DND-41 (cell line): ENCODE measurements at regions not wholly inside any gene's neighbourhood (a gene's known extent, or its start where the extent isn't known, plus 50 kb on each side); places are given as distances from the start of the nearest gene placed in this dataset.

Experiments used
- ATAC-seq: fragments of 200-7000 bp; cut with Tn5 transposase; 3 replicates; pipeline ENCODE4 v1.9.1; 2021; ENCODE audit warnings: low read depth; ENCODE audit not compliant: insufficient read depth
- DNase-seq: peaks from one replicate; pipeline ENCODE4 v3.0.0-alpha.2; 2020
- H2AFZ ChIP-seq: 2 replicates; pipeline ENCODE4 v1.6.0; 2012; ENCODE audit warnings: low read depth, low read length
- H3K27ac ChIP-seq: 2 replicates; pipeline ENCODE4 v1.5.1; 2012; ENCODE audit warnings: low read length, inconsistent platforms
- H3K27me3 ChIP-seq: fragments of 200-600 bp; sonication (generic); 2 replicates; pipeline ENCODE4 v1.6.0; 2012; ENCODE audit warnings: low read length, mild to moderate bottlenecking, inconsistent platforms; ENCODE audit not compliant: insufficient read depth, poor library complexity
- H3K36me3 ChIP-seq: 2 replicates; pipeline ENCODE4 v1.5.1; 2012; ENCODE audit warnings: low read length, inconsistent platforms; ENCODE audit not compliant: insufficient read depth
- H3K4me1 ChIP-seq: 2 replicates; pipeline ENCODE4 v1.5.1; 2012; ENCODE audit warnings: mild to moderate bottlenecking, low read length; ENCODE audit not compliant: insufficient read depth
- H3K4me2 ChIP-seq: 2 replicates; pipeline ENCODE4 v1.6.0; 2012; ENCODE audit warnings: mild to moderate bottlenecking, moderate library complexity, low read length, inconsistent platforms; ENCODE audit not compliant: insufficient read depth
- H3K4me3 ChIP-seq, 2 experiments: fragments of 200-600 bp in 1 of 2; shearing (Covaris generic) in 1 of 2; 2 replicates each; pipeline ENCODE4 v1.5.1; 2012 to 2016; ENCODE audit warnings: inconsistent platforms in 2 of 2, low read length in 2 of 2, mild to moderate bottlenecking in 2 of 2, low read depth in 1 of 2, moderate library complexity in 1 of 2
- H3K79me2 ChIP-seq: 2 replicates; pipeline ENCODE4 v1.6.0; 2012; ENCODE audit warnings: low read length, inconsistent platforms; ENCODE audit not compliant: insufficient read depth
- H3K9ac ChIP-seq: 2 replicates; pipeline ENCODE4 v1.6.0; 2012; ENCODE audit warnings: low read depth, mild to moderate bottlenecking, inconsistent platforms, low read length, moderate library complexity
- H3K9me3 ChIP-seq: 2 replicates; pipeline ENCODE4 v1.5.1; 2012; ENCODE audit warnings: low read length, moderate library complexity, mild to moderate bottlenecking, inconsistent platforms; ENCODE audit not compliant: insufficient read depth, severe bottlenecking
- H4K20me1 ChIP-seq: 2 replicates; pipeline ENCODE4 v1.6.0; 2012; ENCODE audit warnings: low read length; ENCODE audit not compliant: insufficient read depth
- EZH2 ChIP-seq: IDR thresholded peaks from 3 replicates; pipeline ENCODE4 v1.6.1; 2012; ENCODE audit warnings: borderline replicate concordance, low read depth, mild to moderate bottlenecking, moderate library complexity, low read length, inconsistent platforms; ENCODE audit not compliant: severe bottlenecking
- TF ChIP-seq, protein P1 (sequence below): IDR thresholded peaks from 2 replicates; pipeline ENCODE4 v1.5.1; 2012; ENCODE audit warnings: borderline replicate concordance, low read length, moderate library complexity, mild to moderate bottlenecking; ENCODE audit not compliant: poor library complexity, severe bottlenecking; ENCODE audit errors: extremely low read depth

DNA sequence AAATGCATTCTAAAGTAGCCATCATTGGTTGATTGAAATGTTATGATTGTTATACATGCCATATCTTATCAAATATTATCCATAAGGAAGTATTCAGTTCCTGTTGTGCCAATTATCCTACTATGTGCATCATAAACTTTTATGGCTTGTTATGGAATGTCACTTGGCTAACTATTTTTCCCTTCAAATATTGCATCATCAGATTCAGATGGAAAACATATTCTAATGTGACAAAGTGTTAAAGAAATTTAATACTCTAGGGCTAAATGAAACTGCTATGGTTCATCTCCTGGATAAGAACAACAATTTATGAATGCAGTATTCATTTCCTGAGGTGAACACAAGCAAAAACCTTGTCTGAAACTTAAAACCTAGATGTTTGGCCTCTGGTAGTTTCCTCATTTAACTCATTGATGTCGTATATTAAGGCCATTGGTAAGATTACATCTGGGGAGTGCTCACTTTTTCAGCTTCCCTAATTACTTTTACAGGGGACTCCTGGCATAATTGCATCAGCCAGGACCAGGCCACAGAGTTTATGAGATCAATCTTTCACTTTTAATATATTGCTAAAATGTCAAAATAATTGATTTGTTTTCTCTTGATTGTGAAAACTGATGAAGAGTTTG is 134.9 kb upstream of the CEP162 start:
- no peak for DNase-seq
- no peaks in the 10 kb centered on the region for H3K79me2 ChIP-seq
- TF ChIP-seq EZH2 = no peak
- TF ChIP-seq, protein P1, sequence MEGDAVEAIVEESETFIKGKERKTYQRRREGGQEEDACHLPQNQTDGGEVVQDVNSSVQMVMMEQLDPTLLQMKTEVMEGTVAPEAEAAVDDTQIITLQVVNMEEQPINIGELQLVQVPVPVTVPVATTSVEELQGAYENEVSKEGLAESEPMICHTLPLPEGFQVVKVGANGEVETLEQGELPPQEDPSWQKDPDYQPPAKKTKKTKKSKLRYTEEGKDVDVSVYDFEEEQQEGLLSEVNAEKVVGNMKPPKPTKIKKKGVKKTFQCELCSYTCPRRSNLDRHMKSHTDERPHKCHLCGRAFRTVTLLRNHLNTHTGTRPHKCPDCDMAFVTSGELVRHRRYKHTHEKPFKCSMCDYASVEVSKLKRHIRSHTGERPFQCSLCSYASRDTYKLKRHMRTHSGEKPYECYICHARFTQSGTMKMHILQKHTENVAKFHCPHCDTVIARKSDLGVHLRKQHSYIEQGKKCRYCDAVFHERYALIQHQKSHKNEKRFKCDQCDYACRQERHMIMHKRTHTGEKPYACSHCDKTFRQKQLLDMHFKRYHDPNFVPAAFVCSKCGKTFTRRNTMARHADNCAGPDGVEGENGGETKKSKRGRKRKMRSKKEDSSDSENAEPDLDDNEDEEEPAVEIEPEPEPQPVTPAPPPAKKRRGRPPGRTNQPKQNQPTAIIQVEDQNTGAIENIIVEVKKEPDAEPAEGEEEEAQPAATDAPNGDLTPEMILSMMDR = no peak

DNA sequence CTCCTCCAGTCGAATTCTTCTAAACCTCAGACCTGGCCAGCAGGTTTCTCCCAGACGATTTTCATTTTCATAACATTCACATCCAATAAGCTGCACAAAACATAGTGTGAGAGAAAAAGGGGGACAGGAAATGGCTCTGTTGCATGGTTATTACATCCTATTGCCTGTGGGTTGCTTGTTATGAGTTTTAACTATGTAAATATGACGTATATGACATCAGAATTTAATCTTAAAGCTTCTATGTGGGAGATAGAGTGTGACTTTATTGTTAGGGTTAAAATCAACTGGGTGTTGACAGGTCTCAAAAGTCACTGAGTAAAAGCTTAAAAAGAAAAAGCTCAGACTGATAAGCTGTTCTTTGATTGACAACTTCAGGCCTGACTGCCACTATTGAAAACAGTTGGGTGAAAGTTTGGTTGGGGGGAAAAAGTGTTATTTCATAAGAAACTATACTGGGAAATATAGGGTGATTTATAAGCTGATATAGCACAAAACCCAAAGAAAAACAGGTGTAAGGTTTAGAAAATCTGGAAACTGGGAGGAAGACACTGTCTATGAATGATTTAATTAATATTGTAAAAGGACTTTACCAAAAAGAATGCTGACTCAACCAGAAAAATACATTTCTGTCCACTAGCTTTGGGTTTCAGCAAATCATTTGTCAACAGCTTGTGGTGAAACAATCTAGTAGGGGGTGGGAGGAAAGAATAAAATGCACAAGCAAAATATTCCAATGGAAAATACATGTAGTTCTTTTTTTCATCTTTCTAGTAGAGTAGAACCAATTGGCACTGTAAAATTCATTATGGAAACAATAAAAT is 134.1 kb upstream of the CEP162 start:
- Histone ChIP-seq H3K9ac (no peak overlapping the region), H3K79me2 (no peaks in the 10 kb centered on the region), H3K36me3 (no peaks in the 10 kb centered on the region), H3K4me2 (no peak overlapping the region), H4K20me1 (no peaks in the 10 kb centered on the region), H3K27ac (no peak overlapping the region), H2AFZ (no peak overlapping the region), H3K4me1 (no peaks in the 10 kb centered on the region), H3K4me3 (no peak overlapping the region), H3K27me3 (no peaks in the 10 kb centered on the region), H3K9me3 (no peaks in the 10 kb centered on the region)
- ATAC-seq = no peak
- no peak for DNase-seq
- no peak for TF ChIP-seq EZH2
- TF ChIP-seq, protein P1 = no peak

More for the DNA sequence above, 134.9 kb upstream of the CEP162 start:
- H3K4me1 ChIP-seq = no peaks in the 10 kb centered on the region
- H3K9me3 ChIP-seq = no peaks in the 10 kb centered on the region
- H3K4me3 ChIP-seq = no peak overlapping the region
- no peak overlapping the region for H3K9ac ChIP-seq
- no peaks in the 10 kb centered on the region for H4K20me1 ChIP-seq
- no peak overlapping the region for H2AFZ ChIP-seq
- no peaks in the 10 kb centered on the region for H3K27me3 ChIP-seq
- no peak overlapping the region for H3K27ac ChIP-seq
- no peak overlapping the region for H3K4me2 ChIP-seq
- no peaks in the 10 kb centered on the region for H3K36me3 ChIP-seq
- ATAC-seq = no peak

DNA sequence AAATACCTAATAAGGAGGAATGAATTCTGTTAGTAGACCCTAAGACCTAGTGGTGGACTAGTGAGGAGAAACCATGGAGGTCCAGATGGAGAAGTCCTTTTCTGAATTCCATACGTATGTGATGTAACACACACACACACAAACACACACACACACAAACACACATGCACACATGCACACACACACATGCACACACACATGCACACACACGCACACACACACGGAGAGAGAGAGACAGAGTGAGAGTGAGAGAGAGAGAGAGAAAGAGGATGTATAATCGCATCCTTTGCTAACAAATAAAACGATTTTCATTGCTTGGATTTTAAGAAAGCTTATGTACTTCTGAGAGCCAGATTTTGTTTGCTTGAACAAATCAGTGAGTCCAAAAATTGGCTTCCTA is 132.6 kb upstream of the CEP162 start:
- H3K36me3 ChIP-seq = no peaks in the 10 kb centered on the region

More for the DNA sequence above, 132.6 kb upstream of the CEP162 start:
- Histone ChIP-seq H3K9me3 (no peaks in the 10 kb centered on the region), H3K9ac (no peak overlapping the region), H2AFZ (no peak overlapping the region), H3K4me2 (no peak overlapping the region), H4K20me1 (no peaks in the 10 kb centered on the region), H3K27ac (no peak overlapping the region), H3K4me1 (no peaks in the 10 kb centered on the region), H3K27me3 (no peaks in the 10 kb centered on the region), H3K4me3 (no peak overlapping the region), H3K79me2 (no peaks in the 10 kb centered on the region)
- TF ChIP-seq, protein P1 = no peak
- no peak for TF ChIP-seq EZH2
- ATAC-seq = no peak
- no peak for DNase-seq
